MM.1S (cell line): ENCODE measurements at regions not wholly inside any gene's neighbourhood (a gene's known extent, or its start where the extent isn't known, plus 50 kb on each side); places are given as distances from the start of the nearest gene placed in this dataset.

Experiments
- CTCF ChIP-seq: fragments of 300-600 bp; sonication (generic); IDR thresholded peaks from 2 replicates; pipeline ENCODE4 v1.5.1; 2016; ENCODE audit warnings: antibody characterized with exemption, low read length, mixed read lengths
- EZH2 ChIP-seq: fragments of 300-600 bp; sonication (generic); optimal IDR thresholded peaks from 2 replicates; pipeline ENCODE3; 2017; ENCODE audit warnings: low read depth, mild to moderate bottlenecking, antibody characterized with exemption, low read length, mixed read lengths

- no peak for TF ChIP-seq CTCF
- TF ChIP-seq EZH2 = no peak
Observed at GRCh38 chr5:106690585-106690984, 980.2 kb downstream of the EFNA5 start.
